Neural progenitor cell (in vitro differentiated cells): ENCODE measurements at regions not wholly inside any gene's neighbourhood (a gene's known extent, or its start where the extent isn't known, plus 50 kb on each side); places are given as distances from the start of the nearest gene placed in this dataset.

Source experiments
- EZH2 ChIP-seq: fragments of 200-600 bp; sonication (generic); IDR thresholded peaks from 2 replicates; pipeline ENCODE4 v1.6.1; 2017; ENCODE audit warnings: antibody characterized with exemption, mild to moderate bottlenecking, moderate library complexity
- EZH2phosphoT487 ChIP-seq: fragments of 200-600 bp; sonication (generic); IDR thresholded peaks from 2 replicates; pipeline ENCODE4 v1.6.1; 2017; ENCODE audit warnings: antibody characterized with exemption
- TF ChIP-seq, protein P1 (sequence below): fragments of 200-600 bp; sonication (generic); IDR thresholded peaks from 2 replicates; pipeline ENCODE4 v1.5.1; 2017; ENCODE audit warnings: antibody characterized with exemption, mild to moderate bottlenecking

DNA sequence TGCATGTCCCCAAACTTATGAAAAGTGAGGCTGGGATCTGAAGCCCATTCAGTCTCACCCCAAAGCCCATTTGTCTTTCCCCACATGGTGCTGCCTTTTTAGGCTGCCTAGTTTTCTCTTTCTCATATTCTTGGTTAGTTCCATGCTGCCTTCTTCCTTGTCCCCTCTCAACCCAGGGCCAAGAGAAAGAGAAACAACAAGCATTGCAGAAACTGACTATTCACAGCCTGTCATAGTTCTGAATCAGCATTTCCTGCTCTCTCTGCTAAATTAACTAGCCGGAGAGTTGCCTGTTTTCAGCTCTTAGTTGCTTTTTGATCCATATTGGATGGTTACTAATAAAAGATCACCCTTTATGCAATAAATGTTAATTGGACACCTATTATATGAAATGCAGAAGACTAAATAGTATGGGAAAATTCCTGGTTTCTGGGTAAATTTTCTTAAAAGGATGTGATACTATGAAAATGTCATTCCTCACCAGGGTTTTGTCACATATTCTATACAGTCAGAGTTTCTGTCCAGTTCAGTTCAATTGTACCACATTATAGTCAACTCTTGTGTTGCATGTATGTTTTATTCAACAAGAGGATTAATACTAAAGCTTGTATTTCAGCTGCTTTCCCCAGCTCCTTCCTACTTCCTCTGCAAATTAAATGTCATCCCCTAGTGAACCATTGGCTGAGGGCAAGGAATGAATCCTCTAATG is 246.5 kb downstream of the GALR1 start:
- TF ChIP-seq EZH2 (no peak), EZH2phosphoT487 (no peak)
- TF ChIP-seq, protein P1, sequence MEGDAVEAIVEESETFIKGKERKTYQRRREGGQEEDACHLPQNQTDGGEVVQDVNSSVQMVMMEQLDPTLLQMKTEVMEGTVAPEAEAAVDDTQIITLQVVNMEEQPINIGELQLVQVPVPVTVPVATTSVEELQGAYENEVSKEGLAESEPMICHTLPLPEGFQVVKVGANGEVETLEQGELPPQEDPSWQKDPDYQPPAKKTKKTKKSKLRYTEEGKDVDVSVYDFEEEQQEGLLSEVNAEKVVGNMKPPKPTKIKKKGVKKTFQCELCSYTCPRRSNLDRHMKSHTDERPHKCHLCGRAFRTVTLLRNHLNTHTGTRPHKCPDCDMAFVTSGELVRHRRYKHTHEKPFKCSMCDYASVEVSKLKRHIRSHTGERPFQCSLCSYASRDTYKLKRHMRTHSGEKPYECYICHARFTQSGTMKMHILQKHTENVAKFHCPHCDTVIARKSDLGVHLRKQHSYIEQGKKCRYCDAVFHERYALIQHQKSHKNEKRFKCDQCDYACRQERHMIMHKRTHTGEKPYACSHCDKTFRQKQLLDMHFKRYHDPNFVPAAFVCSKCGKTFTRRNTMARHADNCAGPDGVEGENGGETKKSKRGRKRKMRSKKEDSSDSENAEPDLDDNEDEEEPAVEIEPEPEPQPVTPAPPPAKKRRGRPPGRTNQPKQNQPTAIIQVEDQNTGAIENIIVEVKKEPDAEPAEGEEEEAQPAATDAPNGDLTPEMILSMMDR = no peak
